Activated T-helper 17 cell treated with anti-CD3 and anti-CD28 coated beads, Interleukin-2, amount 50 U/mL, for 72 hours (primary cell): ENCODE measurements at regions not wholly inside any gene's neighbourhood (a gene's known extent, or its start where the extent isn't known, plus 50 kb on each side); places are given as distances from the start of the nearest gene placed in this dataset.
"Not testable (repeated sequence)": the region's sequence is repeated elsewhere in the genome, so short reads cannot be mapped to it uniquely, and the experiment has no call there.

Source experiments
- ATAC-seq: fragments of 150-1000 bp; cut with Tn5 transposase; replicated peaks from 2 replicates; pipeline ENCODE4 v1.10.0; 2021; ENCODE audit warnings: mild to moderate bottlenecking, moderate library complexity
- H3K27ac Mint-ChIP-seq: one replicate; pipeline ENCODE4 v1.8.0; 2022; ENCODE audit warnings: mixed read lengths
- H3K27me3 Mint-ChIP-seq: one replicate; pipeline ENCODE4 v1.8.0; 2022; ENCODE audit warnings: mixed read lengths
- H3K36me3 Mint-ChIP-seq: one replicate; pipeline ENCODE4 v1.8.0; 2022; ENCODE audit warnings: low read depth, mild to moderate bottlenecking, mixed read lengths
- H3K4me1 Mint-ChIP-seq: one replicate; pipeline ENCODE4 v1.8.0; 2022; ENCODE audit warnings: mixed read lengths
- H3K4me3 Mint-ChIP-seq: one replicate; pipeline ENCODE4 v1.8.0; 2022; ENCODE audit warnings: mild to moderate bottlenecking, mixed read lengths
- H3K9me3 Mint-ChIP-seq: one replicate; pipeline ENCODE4 v1.8.0; 2022; ENCODE audit warnings: mixed read lengths

DNA sequence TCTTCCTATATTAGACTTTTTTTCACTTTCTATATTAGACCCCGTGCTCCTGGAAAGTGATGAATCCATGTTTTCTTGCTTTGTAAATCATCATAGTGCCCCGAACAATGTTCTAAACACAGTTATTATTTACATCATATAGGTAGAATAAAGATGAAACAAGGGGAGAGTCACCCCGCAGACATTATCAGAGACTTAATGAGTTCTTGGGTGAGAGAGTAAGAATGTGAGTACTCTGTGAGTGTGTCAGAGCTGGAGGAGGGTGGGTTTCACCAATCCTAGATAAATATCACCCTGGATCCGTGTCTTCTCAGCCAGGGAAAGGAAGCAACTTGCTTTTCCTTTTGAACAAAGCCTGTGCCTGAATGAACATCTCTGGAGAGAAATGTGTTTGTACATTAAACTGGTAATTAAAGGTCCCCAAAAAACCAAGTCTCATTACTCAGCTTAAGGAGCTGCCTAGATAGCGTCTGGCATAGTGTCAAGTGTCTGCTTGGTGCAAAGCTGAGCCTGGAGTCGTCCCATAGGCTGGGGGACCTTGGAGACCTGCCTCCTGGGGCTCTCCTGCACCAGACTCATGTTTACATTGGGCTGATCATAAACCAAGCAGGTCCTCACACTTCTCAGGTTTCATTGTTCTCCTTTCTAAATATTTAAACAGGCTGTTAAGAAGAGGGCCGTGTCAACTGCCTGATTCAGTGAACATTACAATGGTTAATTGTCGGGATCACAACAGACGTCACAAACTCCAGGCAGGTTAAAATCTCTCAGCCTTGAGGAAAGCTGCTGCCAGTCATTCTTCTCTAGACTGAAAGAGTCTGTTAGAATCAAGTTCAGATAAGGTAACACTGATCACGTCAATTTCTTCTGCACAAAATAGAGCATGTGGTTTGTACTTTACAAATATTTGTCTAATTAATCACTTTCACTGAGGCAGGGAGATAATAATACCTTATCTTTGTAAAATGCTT lies 179.7 kb upstream of the MYLIP start:
- no peak overlapping the region for H3K4me3 Mint-ChIP-seq
- H3K36me3 Mint-ChIP-seq, result no peaks in the 10 kb centered on the region
- H3K27ac Mint-ChIP-seq, result no peak overlapping the region
- ATAC-seq, result no peak
- peaks cover 5% of the 10 kb centered on the region for H3K4me1 Mint-ChIP-seq
- H3K27me3 Mint-ChIP-seq, result no peaks in the 10 kb centered on the region
- H3K9me3 Mint-ChIP-seq, result no peaks in the 10 kb centered on the region

DNA sequence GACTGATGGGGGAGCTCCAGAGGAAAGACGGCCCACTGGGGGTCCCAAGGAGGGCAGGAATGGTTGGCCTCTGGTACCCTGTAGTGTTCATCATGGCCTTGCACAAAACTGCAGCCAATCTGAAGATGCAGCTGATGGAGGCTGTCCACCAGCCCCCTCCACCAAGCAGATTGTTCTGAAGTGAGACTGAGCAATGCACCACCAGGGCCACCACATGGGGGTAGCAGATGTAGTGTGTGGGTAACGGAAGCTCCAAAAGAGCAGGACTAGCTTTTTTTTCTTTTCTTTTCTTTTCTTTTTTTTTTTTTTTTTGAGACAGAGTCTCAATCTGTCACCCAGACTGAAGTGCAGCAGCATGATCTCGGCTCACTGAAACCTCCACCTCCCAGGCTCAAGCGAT lies 181.0 kb upstream of the MYLIP start:
- no peak overlapping the region for H3K27ac Mint-ChIP-seq
- no peaks in the 10 kb centered on the region for H3K9me3 Mint-ChIP-seq
- peaks cover 3% of the 10 kb centered on the region for H3K27me3 Mint-ChIP-seq
- no peak overlapping the region for H3K4me3 Mint-ChIP-seq
- peaks cover 5% of the 10 kb centered on the region for H3K4me1 Mint-ChIP-seq
- H3K36me3 Mint-ChIP-seq, result no peaks in the 10 kb centered on the region
- no peak for ATAC-seq

DNA sequence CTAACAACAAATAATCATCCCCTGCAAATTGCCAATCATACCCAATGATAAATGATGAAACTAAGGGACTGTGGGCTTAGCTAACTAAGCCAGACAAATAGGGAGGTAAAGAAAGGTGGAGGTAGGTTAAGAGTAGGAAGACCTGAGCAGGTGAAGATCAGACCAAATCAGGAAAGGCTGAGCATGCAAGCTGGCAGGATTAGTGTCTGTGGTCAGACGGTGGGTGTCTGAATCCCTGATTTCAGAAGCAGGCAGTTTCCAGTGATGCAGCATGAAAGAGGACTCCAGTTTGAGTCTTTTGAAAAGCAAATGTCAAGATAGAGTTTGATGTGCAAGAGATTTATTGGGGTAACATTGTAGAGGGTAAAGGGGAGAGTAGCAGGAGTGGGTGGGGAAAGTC lies 181.4 kb upstream of the MYLIP start:
- ATAC-seq, result no peak
- Mint-ChIP-seq H3K9me3 (no peaks in the 10 kb centered on the region), H3K4me3 (no peak overlapping the region), H3K4me1 (peaks cover 2% of the 10 kb centered on the region), H3K27ac (no peak overlapping the region), H3K27me3 (peaks cover 3% of the 10 kb centered on the region), H3K36me3 (no peaks in the 10 kb centered on the region)

DNA sequence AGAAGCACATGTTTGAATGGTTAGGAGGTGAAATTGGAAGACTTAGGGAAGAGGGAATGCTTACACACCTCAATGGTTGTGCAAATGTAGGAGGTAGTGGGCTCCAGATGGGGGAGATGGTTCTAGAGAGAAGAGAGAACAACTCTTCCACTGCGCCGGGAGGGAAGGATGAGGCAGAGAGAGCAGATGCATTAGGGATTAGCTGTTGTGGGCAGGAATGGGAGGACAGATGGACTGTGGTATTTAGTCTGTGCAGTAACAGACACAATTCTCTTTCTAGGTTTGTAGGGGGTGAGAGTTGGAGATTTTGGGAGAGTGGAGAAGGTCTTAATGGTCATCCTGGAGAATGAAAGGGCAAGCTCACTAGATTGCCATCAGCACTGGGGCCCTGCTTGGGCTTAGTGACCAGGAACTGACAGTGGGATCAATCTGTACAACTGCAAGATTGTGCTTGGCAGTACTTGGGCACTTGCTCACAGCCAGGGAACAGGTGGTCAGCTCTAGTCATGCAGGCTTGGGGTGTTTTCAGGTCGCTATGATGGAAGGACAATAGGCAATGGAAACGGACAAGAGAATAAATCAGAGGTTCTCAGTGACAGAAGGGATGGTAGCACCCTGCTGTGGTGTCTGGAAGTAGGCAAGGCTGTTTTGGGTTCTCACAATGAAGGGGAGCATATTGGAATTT lies 182.0 kb upstream of the MYLIP start:
- no peaks in the 10 kb centered on the region for H3K36me3 Mint-ChIP-seq
- no peak for ATAC-seq
- H3K27ac Mint-ChIP-seq, result no peak overlapping the region
- no peaks in the 10 kb centered on the region for H3K4me1 Mint-ChIP-seq
- H3K27me3 Mint-ChIP-seq, result peaks cover 3% of the 10 kb centered on the region
- H3K4me3 Mint-ChIP-seq, result no peak overlapping the region
- H3K9me3 Mint-ChIP-seq, result no peaks in the 10 kb centered on the region

DNA sequence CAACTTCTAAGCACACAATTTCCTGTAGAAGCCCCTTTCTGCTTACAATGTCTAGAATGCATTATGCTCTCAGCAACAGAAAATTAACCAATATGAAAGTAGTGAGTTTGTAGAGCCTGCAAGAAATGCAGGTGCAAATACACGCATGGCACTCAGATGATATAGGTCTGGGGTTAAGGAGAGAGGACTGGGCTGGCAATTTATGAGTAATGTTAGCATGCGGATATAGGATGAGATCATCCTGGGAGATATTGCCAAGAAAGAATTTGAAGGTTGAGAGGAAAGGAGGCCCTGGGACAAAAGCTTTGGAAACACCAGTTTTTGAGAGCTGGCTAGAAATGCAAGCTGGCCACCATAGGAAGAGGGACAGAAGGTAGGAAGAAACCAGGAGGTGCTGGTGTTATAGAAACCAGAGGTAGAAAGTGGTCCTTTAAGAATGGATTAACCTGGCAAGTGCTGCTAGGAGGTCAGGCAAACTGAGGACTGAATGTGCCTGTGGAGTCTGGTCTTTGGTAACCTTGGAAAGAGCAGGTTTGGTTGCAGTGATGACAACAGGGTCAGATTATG lies 183.2 kb upstream of the MYLIP start:
- no peak overlapping the region for H3K27ac Mint-ChIP-seq
- H3K36me3 Mint-ChIP-seq, result no peaks in the 10 kb centered on the region
- no peak overlapping the region for H3K4me3 Mint-ChIP-seq
- no peak for ATAC-seq
- H3K27me3 Mint-ChIP-seq, result peaks cover 3% of the 10 kb centered on the region
- no peaks in the 10 kb centered on the region for H3K4me1 Mint-ChIP-seq
- H3K9me3 Mint-ChIP-seq, result no peaks in the 10 kb centered on the region

DNA sequence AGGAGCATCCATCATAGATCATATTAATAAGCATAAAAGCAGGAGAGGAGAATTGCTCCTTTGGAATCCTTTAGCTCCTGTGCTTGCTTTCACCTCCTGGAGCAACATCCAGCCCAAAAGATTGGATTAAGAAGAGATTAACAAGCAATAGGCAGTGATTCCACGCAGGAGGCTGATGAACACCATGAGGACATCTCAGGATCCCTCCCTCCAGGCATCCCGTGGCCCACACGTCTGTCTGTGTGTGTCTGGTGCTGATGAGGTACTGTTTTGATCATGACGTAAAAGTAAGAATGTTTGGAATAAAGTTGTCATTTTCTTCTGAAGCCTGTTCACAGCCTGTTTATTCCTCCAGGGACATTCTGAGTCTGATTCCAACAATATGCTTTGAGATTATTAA lies 185.5 kb upstream of the MYLIP start:
- Mint-ChIP-seq H3K9me3 (no peaks in the 10 kb centered on the region), H3K4me3 (no peak overlapping the region), H3K36me3 (no peaks in the 10 kb centered on the region), H3K27ac (no peak overlapping the region), H3K4me1 (no peaks in the 10 kb centered on the region), H3K27me3 (peaks cover 3% of the 10 kb centered on the region)
- no peak for ATAC-seq

DNA sequence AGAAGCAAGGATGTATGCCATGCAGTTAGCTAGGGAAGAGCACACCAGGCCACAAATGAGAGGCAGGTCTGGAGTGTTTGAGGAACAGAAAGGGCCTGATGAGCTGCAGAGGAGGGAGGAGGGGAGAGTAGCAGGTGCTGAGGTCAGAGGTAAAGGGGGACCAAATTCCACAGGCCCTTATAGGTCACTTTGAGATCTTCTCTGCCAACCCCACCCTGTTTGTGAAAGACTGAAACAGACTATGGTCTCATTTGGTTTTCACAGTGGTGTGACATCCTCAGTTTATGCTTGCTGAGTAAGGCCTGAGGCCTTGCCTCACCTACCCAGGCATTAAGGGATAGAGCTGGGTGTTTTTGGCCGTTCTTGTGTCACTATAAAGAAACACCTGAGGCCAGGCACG lies 187.7 kb upstream of the MYLIP start:
- Mint-ChIP-seq H3K9me3 (no peaks in the 10 kb centered on the region), H3K4me3 (no peak overlapping the region), H3K36me3 (no peaks in the 10 kb centered on the region), H3K27ac (no peak overlapping the region), H3K27me3 (peaks cover 3% of the 10 kb centered on the region), H3K4me1 (peaks cover 4% of the 10 kb centered on the region)
- no peak for ATAC-seq

DNA sequence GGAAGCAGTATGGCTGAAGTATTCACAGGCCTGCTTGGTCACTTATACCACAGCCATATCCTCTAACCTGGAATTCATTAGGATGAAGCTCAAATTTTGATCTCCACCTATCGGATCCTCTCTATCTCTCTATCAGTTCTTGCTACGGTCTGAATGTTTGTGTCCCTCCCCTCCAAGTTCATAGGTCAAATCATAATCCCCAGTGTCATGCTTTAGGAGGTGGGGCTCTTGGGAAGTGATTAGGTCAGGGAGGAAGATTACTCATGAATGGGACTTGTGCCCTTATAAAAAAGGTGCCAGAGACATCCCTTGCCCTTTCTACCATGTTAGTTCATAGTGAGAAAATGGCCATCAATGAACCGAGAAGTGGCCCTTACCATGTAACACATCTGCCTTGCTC lies 190.8 kb upstream of the MYLIP start:
- no peaks in the 10 kb centered on the region for H3K27me3 Mint-ChIP-seq
- H3K36me3 Mint-ChIP-seq, result no peaks in the 10 kb centered on the region
- peaks cover 4% of the 10 kb centered on the region for H3K4me1 Mint-ChIP-seq
- H3K9me3 Mint-ChIP-seq, result no peaks in the 10 kb centered on the region
- ATAC-seq, result no peak
- no peak overlapping the region for H3K27ac Mint-ChIP-seq
- no peak overlapping the region for H3K4me3 Mint-ChIP-seq

DNA sequence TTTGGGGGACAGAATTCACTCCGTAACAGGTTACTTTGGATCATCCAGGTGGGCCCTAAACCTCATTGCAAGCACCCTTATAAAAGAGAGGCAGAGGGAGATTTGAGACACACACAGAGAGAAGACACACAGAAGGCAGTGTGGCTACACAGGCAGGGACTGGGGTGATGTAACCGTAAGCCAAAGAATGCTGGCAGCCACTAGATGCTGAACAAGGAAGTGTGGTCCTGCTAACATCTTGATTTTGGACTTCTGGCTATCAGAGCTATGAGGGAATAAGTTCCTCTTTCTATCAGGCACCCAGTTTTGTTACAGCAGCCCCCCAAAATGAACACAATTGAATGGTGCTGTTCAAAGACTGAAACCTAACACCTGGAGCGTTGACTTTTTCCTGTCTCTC lies 191.3 kb upstream of the MYLIP start:
- no peaks in the 10 kb centered on the region for H3K9me3 Mint-ChIP-seq
- no peaks in the 10 kb centered on the region for H3K36me3 Mint-ChIP-seq
- H3K27ac Mint-ChIP-seq, result no peak overlapping the region
- H3K4me3 Mint-ChIP-seq, result no peak overlapping the region
- no peak for ATAC-seq
- H3K4me1 Mint-ChIP-seq, result peaks cover 4% of the 10 kb centered on the region
- no peaks in the 10 kb centered on the region for H3K27me3 Mint-ChIP-seq

DNA sequence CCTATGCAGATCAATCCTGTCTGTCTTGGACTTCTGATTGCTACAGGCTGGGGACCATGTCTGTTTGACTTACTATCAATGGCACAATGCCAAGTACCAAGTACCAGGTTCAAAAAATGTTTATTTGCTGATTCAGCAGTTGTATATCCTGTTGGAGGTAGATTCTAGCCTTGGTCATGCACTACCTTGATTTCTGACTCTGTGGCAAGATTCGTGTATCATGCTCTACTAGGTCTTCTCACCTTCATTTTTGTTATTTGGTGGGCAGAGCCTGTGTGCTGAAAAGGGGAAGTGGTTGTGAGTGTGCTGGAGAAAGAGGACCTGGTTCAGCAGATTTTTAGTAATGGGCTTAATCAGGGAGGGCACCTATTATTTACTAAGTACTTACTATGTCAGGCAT lies 192.4 kb upstream of the MYLIP start:
- Mint-ChIP-seq H3K9me3 (no peaks in the 10 kb centered on the region), H3K4me3 (no peak overlapping the region), H3K27ac (no peak overlapping the region), H3K27me3 (no peaks in the 10 kb centered on the region), H3K36me3 (no peaks in the 10 kb centered on the region), H3K4me1 (peaks cover 4% of the 10 kb centered on the region)
- no peak for ATAC-seq

DNA sequence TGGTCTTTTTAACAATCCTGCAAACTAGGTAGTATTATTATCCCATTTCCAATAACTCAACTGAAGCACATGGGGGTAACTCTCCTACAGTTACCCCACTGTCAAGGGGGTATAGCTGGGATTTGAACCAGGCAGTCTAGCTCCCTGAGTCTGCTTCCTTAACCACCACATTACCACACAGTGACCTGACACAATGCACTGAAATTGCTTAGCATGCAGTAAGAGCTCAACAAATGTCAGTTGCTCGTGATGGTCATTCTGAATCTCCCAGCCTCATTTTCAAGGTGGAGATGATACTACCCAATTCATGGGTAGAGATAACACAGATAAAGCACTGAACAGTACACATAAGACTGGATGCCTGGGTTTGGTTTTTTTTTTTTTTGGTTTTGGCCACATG lies 193.2 kb upstream of the MYLIP start:
- H3K27ac Mint-ChIP-seq, result no peak overlapping the region
- no peaks in the 10 kb centered on the region for H3K27me3 Mint-ChIP-seq
- H3K36me3 Mint-ChIP-seq, result no peaks in the 10 kb centered on the region
- H3K9me3 Mint-ChIP-seq, result no peaks in the 10 kb centered on the region
- peaks cover 4% of the 10 kb centered on the region for H3K4me1 Mint-ChIP-seq
- H3K4me3 Mint-ChIP-seq, result no peak overlapping the region
- ATAC-seq, result no peak

DNA sequence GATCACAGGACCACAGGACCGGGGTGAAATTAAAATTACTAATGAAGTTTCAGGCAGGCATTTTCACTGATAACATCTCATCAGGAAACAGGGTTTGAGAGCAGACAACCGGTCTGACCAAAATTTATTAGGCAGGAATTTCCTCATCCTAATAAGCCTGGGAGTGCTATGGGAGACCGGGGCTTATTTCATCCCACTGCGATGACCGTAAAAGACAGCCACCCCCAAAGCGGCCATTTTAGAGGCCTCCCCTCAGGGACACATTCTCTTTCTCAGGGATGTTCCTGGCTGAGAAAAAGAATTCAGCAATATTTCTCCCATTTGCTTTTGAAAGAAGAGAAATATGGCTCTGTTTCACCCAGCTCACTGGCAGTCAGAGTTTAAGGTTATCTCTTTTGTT lies 197.2 kb upstream of the MYLIP start:
- H3K9me3 Mint-ChIP-seq, H3K27ac Mint-ChIP-seq, H3K4me1 Mint-ChIP-seq, ATAC-seq, H3K4me3 Mint-ChIP-seq, H3K36me3 Mint-ChIP-seq, H3K27me3 Mint-ChIP-seq: not testable (repeated sequence)

DNA sequence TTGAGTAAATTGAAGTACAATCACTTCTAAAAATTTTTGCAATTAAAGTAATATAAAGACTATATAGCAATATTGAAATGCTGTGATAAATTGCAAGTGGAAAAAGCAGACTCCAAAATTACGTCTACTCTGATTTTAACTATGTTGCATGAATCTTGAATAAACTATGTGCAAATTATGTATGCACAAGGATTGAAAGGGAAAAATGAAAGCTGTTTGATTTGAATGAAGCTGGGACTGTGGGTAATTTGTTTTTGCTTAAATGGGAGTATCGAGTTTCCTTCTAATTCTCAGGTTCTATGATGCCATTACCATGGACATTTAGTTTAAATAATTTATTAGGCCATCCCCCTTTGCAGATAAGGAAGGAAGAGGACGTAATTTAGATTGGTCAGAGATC lies 198.7 kb upstream of the MYLIP start:
- H3K27me3 Mint-ChIP-seq, result peaks cover 14% of the 10 kb centered on the region
- no peaks in the 10 kb centered on the region for H3K4me1 Mint-ChIP-seq
- H3K4me3 Mint-ChIP-seq, result no peak overlapping the region
- no peak overlapping the region for H3K27ac Mint-ChIP-seq
- ATAC-seq, result no peak
- peaks cover 11% of the 10 kb centered on the region for H3K9me3 Mint-ChIP-seq
- no peaks in the 10 kb centered on the region for H3K36me3 Mint-ChIP-seq

DNA sequence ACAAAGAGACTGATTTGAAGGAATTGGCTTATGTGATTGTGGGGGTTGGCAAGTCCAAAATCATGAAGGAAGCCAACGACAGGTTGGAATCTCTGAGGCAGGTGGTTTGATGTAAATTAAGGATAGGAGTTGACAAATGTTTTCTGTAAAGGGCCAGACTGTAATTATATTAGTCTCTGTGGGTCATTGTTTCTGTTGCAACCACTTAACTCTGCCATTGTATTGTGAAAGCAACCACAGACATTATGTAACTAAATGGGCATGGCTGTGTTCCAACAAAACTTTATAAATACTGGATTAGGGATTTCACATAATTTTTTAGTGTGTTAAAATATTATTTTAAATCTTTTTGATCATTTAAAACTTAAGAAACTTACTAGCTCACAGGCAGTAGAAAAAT lies 199.2 kb upstream of the MYLIP start:
- no peak overlapping the region for H3K27ac Mint-ChIP-seq
- no peaks in the 10 kb centered on the region for H3K4me1 Mint-ChIP-seq
- H3K36me3 Mint-ChIP-seq, result no peaks in the 10 kb centered on the region
- H3K27me3 Mint-ChIP-seq, result peaks cover 16% of the 10 kb centered on the region
- peaks cover 11% of the 10 kb centered on the region for H3K9me3 Mint-ChIP-seq
- H3K4me3 Mint-ChIP-seq, result no peak overlapping the region
- no peak for ATAC-seq
